HG03095 (cell line): ENCODE measurements at regions not wholly inside any gene's neighbourhood (a gene's known extent, or its start where the extent isn't known, plus 50 kb on each side); places are given as distances from the start of the nearest gene placed in this dataset.

Experiments used
- ATAC-seq: cut with Tn5 transposase; IDR thresholded peaks from one replicate; pipeline ENCODE4 v1.9.1; 2021; ENCODE audit warnings: moderate library complexity; ENCODE audit not compliant: unreplicated experiment

DNA sequence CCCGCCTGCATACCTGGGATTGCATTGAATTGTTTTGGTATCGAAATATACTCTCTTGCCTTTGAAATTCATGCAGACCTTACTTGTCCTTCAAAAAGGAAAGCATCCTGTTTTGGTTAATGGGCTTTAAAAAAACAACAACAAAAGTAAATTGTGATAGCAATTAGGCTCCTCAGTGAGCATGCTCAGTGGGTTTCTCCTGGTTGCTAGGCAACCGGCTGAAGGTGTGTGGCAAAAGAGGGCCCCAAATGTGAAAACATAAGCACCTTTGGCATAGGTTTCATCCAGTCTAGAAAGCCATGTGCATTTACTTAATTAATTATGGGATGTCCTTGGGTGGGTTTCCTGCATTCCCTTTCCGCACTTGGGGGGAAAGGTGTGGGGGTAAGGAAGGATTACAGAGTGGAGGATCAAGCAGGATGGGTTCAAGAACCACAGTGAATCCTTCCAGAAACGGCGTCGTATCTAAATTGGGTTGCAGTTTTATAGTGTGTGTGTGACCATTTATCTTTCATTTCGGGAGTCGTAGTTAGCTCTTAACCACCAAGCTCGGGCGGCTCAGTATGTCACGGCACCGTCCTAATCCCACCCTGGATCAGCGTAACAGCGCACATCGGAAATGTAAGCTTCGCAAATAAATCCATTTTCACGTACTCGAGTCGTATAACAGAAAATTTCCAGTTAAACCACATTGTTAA is 274.9 kb upstream of the TCF4 start:
- no peak for ATAC-seq

- no peak for ATAC-seq
Observed at GRCh38 chr18:55861266-55861665, 273.3 kb upstream of the TCF4 start.

DNA sequence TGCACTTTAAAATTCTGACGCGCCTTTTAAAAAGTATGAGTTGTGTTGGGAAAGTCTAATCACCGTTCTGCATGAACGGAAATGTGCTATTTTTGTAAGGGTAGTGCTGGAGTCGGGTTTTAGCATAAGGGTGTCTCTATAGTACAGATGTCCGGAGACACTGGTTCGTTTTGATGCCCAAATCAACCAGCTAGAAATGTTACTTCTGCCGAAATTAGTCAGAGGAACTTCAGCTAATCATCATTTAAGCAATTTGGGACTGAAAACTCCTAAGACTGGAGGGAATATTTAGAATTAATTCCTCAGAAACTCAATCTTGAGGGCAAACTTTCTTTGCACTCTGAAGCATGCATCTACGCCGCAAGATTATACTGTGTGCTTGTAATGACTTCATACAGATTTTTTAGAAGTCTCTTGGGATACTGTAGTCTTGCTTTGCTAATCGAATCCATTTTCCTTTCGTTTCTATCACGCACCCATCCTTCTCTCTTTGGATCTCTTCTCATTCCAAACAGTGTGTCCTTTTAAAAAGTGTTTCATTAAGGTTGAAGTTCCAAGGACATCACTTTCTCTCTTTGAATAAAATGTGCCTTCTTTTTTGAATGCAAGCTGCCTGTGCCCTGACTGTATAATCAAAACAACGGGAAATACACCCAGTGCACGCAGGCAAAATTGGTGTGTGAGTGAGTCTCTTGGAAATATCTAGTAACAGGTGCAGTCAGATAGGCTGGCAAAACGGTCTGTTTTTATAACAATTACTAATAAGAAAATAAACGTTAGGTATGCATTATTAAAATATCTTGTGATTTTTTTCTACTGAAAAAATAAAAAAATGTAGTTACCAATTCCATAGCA is 270.9 kb upstream of the TCF4 start:
- no peak for ATAC-seq

- no peak for ATAC-seq
Observed at GRCh38 chr18:55857956-55858355, 270.0 kb upstream of the TCF4 start.

GRCh38 chr18:55857409-55857808 is 269.4 kb upstream of the TCF4 start:
- ATAC-seq, result no peak

DNA sequence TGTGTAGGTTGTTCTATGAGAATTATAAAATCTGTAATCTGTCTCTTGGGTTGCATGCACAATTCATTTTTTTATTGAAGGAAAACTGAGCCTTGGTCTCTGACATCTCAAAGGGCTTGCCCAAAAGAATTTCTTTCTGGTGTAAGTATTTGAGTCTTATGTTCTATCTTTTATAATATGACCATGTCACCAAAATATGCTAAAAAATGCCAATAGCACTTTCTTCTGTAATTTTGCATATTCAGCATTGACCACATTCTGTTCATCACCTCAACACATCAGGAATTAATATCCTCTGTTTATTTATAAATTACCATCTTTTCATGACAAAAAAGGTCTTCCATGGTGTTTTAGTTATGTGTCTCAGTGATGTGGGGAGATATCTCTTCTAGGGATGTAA is 268.7 kb upstream of the TCF4 start:
- no peak for ATAC-seq

DNA sequence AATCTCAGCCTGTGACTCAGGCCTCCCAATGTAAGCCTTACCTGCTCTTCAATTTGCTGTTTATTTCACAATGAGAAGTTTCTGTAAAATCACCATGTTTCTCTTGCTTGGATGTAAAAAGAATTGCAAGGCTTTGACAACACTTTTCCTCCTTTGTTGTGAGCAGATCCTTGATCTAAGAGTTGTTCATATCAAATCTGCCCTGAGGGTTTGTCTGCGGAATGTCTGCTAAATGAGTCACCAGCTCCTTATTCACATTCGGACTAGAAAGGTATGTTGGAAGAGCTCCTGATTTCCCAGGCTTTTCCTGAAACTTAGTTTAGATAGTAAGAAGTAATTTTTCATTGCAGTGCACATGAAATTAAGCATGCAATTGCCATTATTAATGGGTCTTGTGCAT is 268.2 kb upstream of the TCF4 start:
- no peak for ATAC-seq

- no peak for ATAC-seq
Observed at GRCh38 chr18:55853268-55853667, 265.3 kb upstream of the TCF4 start.

DNA sequence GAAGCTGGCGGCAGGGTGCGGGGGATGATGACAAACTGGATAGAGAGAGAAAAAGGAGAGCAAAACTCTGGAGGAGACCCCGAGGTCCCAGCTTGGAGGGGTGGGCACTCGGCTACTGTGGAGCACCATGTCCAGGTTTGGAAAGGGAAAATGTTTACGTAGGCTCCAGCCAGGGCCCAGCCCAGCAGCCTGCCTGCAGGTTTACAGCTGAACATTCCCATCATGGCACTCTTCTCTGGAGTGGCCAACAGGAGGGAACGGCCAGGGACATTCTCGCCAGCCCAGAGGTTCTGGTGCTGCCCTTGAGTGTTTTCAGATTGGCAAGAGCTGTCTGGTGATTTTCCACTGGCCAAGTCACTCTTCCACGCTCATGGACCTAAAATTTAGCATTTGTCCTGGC is 262.9 kb upstream of the TCF4 start:
- ATAC-seq, result no peak

DNA sequence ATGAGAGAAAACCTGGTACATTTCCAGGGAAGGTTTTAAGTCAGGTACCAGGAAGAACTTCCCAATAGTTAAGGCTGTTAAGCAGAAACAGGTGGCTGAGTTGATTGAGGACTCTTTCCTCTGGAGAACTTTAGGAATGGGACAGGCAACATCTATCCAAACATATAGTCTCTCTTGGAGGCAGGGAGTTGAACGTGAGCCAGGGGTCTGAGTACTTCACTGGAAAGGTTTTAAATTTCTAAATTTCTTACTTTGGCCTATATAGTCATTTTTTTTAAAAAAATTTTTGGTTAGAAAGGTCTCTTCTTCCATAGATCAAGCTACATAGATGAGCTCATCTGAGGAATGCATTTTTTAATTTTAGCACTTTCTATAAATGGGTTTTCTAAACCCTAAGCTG is 261.4 kb upstream of the TCF4 start:
- ATAC-seq, result no peak

GRCh38 chr18:55847960-55848359 is 260.0 kb upstream of the TCF4 start:
- ATAC-seq, result no peak

DNA sequence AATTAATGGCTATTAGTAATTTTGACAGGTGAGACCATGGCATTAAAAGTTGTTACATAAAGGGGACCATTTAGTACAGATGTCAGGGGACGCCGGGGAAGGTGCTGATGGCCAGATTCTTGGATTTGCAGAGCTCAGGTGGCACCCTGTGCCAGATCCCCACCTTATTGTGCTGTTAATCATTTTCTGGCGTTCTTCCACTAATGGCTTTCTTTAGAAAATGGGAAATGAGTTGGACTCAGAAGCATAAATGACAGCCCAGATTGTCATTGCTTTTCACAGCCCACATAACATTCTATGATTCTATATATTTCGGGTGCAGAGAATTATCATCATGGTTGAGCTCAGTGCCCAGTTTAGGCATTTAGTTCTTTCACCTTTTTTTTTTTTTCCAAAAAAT is 257.2 kb upstream of the TCF4 start:
- no peak for ATAC-seq

DNA sequence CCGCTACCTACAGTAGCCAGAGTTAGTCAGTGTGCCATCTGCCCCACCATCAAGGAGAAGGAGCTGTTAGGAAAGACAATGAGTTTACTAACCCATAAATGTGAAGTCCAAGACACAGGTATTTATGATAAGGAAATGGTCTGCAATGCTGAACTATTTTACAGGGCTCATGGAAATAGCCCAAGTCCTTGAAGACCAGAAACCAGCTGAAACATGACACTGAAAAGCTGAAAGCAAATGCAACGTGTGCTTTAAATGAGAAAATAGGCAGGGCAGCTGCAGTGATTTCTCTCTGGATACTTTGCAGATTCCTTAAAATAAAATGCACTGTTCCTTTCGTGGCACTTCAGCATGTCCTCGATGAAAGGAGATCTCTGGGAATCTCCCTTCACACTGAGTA is 256.4 kb upstream of the TCF4 start:
- no peak for ATAC-seq

DNA sequence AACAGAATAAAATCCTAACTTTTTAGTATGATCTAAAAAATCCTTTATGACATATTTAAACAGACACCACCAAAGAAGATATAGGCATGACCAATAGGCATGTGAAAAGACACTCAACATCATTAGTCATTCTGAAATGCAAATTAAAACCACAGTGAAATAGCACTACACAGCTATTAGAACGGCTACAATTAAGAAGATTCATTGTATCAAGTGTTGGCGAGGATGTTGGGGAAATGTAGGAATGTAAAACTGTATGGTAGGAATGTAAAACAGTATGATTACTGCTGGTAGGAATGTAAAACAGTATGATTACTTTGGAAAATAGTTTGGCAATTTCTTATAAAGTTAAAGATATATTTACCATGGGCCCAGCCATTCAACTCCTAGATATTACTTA is 253.3 kb upstream of the TCF4 start:
- ATAC-seq, result no peak

- no peak for ATAC-seq
Observed at GRCh38 chr18:55840601-55841170, 252.7 kb upstream of the TCF4 start.

DNA sequence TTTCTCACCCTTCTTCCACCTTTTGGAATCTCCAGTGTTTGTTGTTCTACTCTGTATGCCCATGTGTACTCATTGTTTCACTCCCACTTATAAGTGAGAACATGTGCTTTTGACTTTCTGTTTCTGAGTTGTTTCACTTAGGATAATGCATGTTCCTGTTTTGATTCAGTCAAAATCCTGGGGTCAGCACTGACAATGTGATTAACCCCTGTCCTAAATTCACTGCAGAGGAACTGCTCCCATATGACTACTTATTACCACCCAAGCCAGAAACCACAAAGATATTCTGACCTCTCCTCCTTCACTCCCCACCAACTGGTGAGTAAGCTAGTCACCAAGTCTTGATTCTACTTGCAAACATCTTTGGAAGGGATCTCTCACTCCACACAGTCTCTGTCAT is 251.4 kb upstream of the TCF4 start:
- ATAC-seq, result no peak

GRCh38 chr18:55838841-55839240 is 250.8 kb upstream of the TCF4 start:
- no peak for ATAC-seq

DNA sequence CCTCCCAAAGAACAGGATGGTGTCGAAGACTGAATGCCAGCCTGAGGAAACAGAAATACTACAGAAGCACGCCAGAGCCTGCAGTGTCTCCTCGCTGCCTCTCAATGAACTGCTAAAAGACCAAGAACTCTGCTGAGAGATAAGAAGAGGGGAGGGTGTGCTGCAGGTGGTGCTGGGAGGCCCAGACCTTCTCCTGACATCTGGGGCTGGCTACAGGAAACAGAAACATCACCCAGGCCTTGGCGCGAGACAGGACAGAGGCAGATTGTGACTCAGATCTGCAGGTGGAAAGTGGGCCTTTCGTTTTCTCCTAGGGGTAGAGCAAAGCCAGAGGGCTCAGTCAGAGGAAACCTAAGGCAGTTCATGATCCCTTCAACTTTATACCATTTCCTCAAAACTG is 250.3 kb upstream of the TCF4 start:
- no peak for ATAC-seq

- ATAC-seq, result no peak
Observed at GRCh38 chr18:55833543-55833942, 245.6 kb upstream of the TCF4 start.

DNA sequence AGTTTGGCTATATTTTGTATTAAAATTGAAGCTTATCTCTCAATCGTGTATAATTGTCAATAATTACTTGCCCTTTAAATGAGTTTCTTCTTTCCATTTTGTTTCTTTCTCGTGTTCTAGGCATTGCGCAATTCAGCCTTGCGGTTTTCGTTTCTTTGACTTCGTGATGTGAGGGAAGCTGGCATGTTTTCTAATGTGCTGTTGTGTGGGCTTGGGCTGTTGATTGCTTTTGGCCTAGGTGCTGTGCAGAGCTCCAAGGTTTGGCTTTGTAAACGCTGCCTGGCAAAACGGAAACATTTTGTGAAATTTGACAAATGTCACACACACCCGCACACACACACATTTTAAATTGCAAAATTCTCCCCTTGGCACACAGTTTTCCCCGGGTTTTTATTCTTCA is 242.6 kb upstream of the TCF4 start:
- no peak for ATAC-seq

DNA sequence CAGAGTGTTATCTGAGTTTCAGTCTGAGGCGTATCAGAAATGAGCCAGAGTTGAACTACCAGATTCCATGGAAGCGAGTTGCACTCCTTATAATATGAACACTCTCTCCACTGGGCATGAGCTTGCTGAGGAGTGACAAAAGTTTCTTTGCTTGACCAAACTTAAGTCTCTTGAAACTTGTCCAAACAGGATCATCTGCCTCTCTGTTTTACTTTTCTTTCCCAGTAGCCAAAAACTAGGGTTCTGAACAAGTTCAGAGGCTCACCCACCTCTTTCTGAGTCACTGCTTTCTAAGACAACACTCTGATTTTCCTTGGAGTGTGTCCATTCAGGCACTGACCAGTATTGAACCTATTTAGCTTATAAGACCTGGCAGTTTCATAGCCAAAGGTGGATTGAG is 233.2 kb upstream of the TCF4 start:
- ATAC-seq, result no peak

GRCh38 chr18:55819448-55819847 is 231.5 kb upstream of the TCF4 start:
- ATAC-seq, result no peak
